HG02885 (cell line): ENCODE measurements at regions not wholly inside any gene's neighbourhood (a gene's known extent, or its start where the extent isn't known, plus 50 kb on each side); places are given as distances from the start of the nearest gene placed in this dataset.

Source experiments
- ATAC-seq: cut with Tn5 transposase; IDR thresholded peaks from one replicate; pipeline ENCODE4 v1.9.1; 2021; ENCODE audit warnings: mild to moderate bottlenecking; ENCODE audit not compliant: unreplicated experiment, poor library complexity

- ATAC-seq = no peak
These were observed 634.9 kb upstream of the PIK3C3 start for GRCh38 chr18:41320100-41320499.

- no peak for ATAC-seq
These were observed 639.9 kb upstream of the PIK3C3 start for GRCh38 chr18:41315134-41315533.

- ATAC-seq = no peak
These were observed 643.2 kb upstream of the PIK3C3 start for GRCh38 chr18:41311571-41312547.

GRCh38 chr18:41297740-41298139 is 657.3 kb upstream of the PIK3C3 start:
- no peak for ATAC-seq

- ATAC-seq = no peak
These were observed 685.7 kb upstream of the PIK3C3 start for GRCh38 chr18:41269294-41269693.

GRCh38 chr18:41268271-41268670 is 686.8 kb upstream of the PIK3C3 start:
- no peak for ATAC-seq

GRCh38 chr18:41266616-41267015 is 688.4 kb upstream of the PIK3C3 start:
- ATAC-seq = no peak

- ATAC-seq = no peak
These were observed 688.8 kb upstream of the PIK3C3 start for GRCh38 chr18:41266204-41266603.

- no peak for ATAC-seq
These were observed 690.0 kb upstream of the PIK3C3 start for GRCh38 chr18:41265047-41265446.

- no peak for ATAC-seq
These were observed 691.1 kb upstream of the PIK3C3 start for GRCh38 chr18:41263956-41264355.

- no peak for ATAC-seq
These were observed 692.3 kb upstream of the PIK3C3 start for GRCh38 chr18:41262688-41263087.

- ATAC-seq = no peak
These were observed 710.4 kb upstream of the PIK3C3 start for GRCh38 chr18:41244591-41245037.

- ATAC-seq = no peak
These were observed 717.7 kb upstream of the PIK3C3 start for GRCh38 chr18:41237317-41237716.

GRCh38 chr18:41231681-41232080 is 723.4 kb upstream of the PIK3C3 start:
- ATAC-seq = no peak

- ATAC-seq = no peak
These were observed 727.0 kb upstream of the PIK3C3 start for GRCh38 chr18:41227993-41228392.

GRCh38 chr18:41226911-41227310 is 728.1 kb upstream of the PIK3C3 start:
- no peak for ATAC-seq

GRCh38 chr18:41226186-41226585 is 728.8 kb upstream of the PIK3C3 start:
- ATAC-seq = no peak

- ATAC-seq = no peak
These were observed 738.6 kb upstream of the PIK3C3 start for GRCh38 chr18:41216341-41217003.

- no peak for ATAC-seq
These were observed 747.3 kb upstream of the PIK3C3 start for GRCh38 chr18:41207706-41208105.

- ATAC-seq = no peak
These were observed 748.6 kb upstream of the PIK3C3 start for GRCh38 chr18:41206341-41206830.

- no peak for ATAC-seq
These were observed 755.8 kb upstream of the PIK3C3 start for GRCh38 chr18:41199212-41199611.
